HT-29 (cell line): ENCODE measurements at regions not wholly inside any gene's neighbourhood (a gene's known extent, or its start where the extent isn't known, plus 50 kb on each side); places are given as distances from the start of the nearest gene placed in this dataset.

ENCODE experiments used
- DNase-seq: peaks from one replicate; pipeline ENCODE4 v3.0.0-alpha.2; 2015; ENCODE audit warnings: low spot score

GRCh38 chr16:85338638-85338982 is 226.3 kb upstream of the CIBAR2 start:
- DNase-seq: no peak

GRCh38 chr16:85338989-85339685 is 226.9 kb upstream of the CIBAR2 start:
- DNase-seq: no peak

- no peak for DNase-seq
Measured at GRCh38 chr16:85341972-85342695, 229.9 kb upstream of the CIBAR2 start.

- DNase-seq: no peak
Measured at GRCh38 chr16:85344502-85345128, 232.3 kb upstream of the CIBAR2 start.

GRCh38 chr16:85345129-85345639 is 232.9 kb upstream of the CIBAR2 start:
- no peak for DNase-seq

GRCh38 chr16:85346404-85347212 is 234.3 kb upstream of the CIBAR2 start:
- DNase-seq: no peak

- DNase-seq: peak; percentile 57
Measured at GRCh38 chr16:85347213-85347591, 234.9 kb upstream of the CIBAR2 start.

GRCh38 chr16:85348065-85348840 is 236.0 kb upstream of the CIBAR2 start:
- DNase-seq: no peak

GRCh38 chr16:85348911-85349334 is 236.7 kb upstream of the CIBAR2 start:
- no peak for DNase-seq

GRCh38 chr16:85349365-85350145 is 237.3 kb upstream of the CIBAR2 start:
- DNase-seq: no peak

- no peak for DNase-seq
Measured at GRCh38 chr16:85350146-85350728, 238.0 kb upstream of the CIBAR2 start.

- DNase-seq: peak; percentile 91
Measured at GRCh38 chr16:85350973-85351372, 238.7 kb upstream of the CIBAR2 start.

- DNase-seq: no peak
Measured at GRCh38 chr16:85353013-85353412, 240.7 kb upstream of the CIBAR2 start.

- DNase-seq: peak; percentile 80
Measured at GRCh38 chr16:85353839-85354685, 241.8 kb upstream of the CIBAR2 start.

- peak; percentile 12 for DNase-seq
Measured at GRCh38 chr16:85354686-85355514, 242.6 kb upstream of the CIBAR2 start.

- DNase-seq: no peak
Measured at GRCh38 chr16:85355515-85355837, 243.2 kb upstream of the CIBAR2 start.

GRCh38 chr16:85356157-85356556 is 243.9 kb upstream of the CIBAR2 start:
- no peak for DNase-seq

GRCh38 chr16:85357323-85357722 is 245.1 kb upstream of the CIBAR2 start:
- no peak for DNase-seq
